ENCODE measurements at regions not wholly inside any gene's neighbourhood (a gene's known extent, or its start where the extent isn't known, plus 50 kb on each side); places are given as distances from the start of the nearest gene placed in this dataset.

GRCh38 chr14:82251494-82251893, 717.8 kb upstream of the SEL1L start:
- ChIA-PET CTCF (no interaction called here), POLR2A (no interaction called here)
- peaks cover 0 to 3% (median 0%) of the 10 kb centered on the region in 3 experiments for H3K9me3 ChIP-seq (ENCODE audit: control insufficient read depth in 2 of 3, low read length in 3 of 3)
- no peaks in the 10 kb centered on the region for H3K4me1 ChIP-seq (ENCODE audit: control insufficient read depth in 2 of 2, insufficient read depth in 2 of 2, low read length in 2 of 2)
- H3K36me3 ChIP-seq (ENCODE audit: control insufficient read depth in 2 of 3, insufficient read depth in 3 of 3, low read length in 3 of 3), result no peaks in the 10 kb centered on the region
- ATAC-seq, result no peak
- Mint-ChIP-seq H3K4me1 (no peaks in the 10 kb centered on the region), H3K4me3 (no peak overlapping the region), H3K9me3 (peaks cover 2 to 28% (median 7%) of the 10 kb centered on the region in 11 donors), H3K27me3 (no peaks in the 10 kb centered on the region), H3K27ac (no peak overlapping the region), H3K36me3 (no peaks in the 10 kb centered on the region)
- no peak overlapping the region for H3K27ac ChIP-seq (ENCODE audit: low read depth, low read length)
- H3K4me3 ChIP-seq (ENCODE audit: low read length), result no peak overlapping the region
- no peaks in the 10 kb centered on the region for H3K27me3 ChIP-seq (ENCODE audit: control insufficient read depth in 2 of 2, insufficient read depth in 2 of 2, low read length in 2 of 2)
- no peak for DNase-seq
- intact Hi-C loops (cut with micrococcal nuclease), result no loop called here

- H3K27me3 ChIP-seq (ENCODE audit: control insufficient read depth in 2 of 2, insufficient read depth in 2 of 2, low read length in 2 of 2), result no peaks in the 10 kb centered on the region
- ATAC-seq (no peak), DNase-seq (no peak)
- intact Hi-C loops (cut with micrococcal nuclease), result no loop called here
- Mint-ChIP-seq H3K9me3 (peaks cover 0 to 10% (median 5%) of the 10 kb centered on the region in 11 donors), H3K27me3 (no peaks in the 10 kb centered on the region), H3K36me3 (no peaks in the 10 kb centered on the region), H3K27ac (no peak overlapping the region), H3K4me3 (no peak overlapping the region), H3K4me1 (no peaks in the 10 kb centered on the region)
- H3K27ac ChIP-seq (ENCODE audit: low read depth, low read length), result no peak overlapping the region
- ChIA-PET POLR2A (no interaction called here), CTCF (no interaction called here)
- no peaks in the 10 kb centered on the region for H3K4me1 ChIP-seq (ENCODE audit: control insufficient read depth in 2 of 2, insufficient read depth in 2 of 2, low read length in 2 of 2)
- no peaks in the 10 kb centered on the region for H3K36me3 ChIP-seq (ENCODE audit: control insufficient read depth in 2 of 3, insufficient read depth in 3 of 3, low read length in 3 of 3)
- no peak overlapping the region for H3K4me3 ChIP-seq (ENCODE audit: low read length)
- no peaks in the 10 kb centered on the region for H3K9me3 ChIP-seq (ENCODE audit: control insufficient read depth in 2 of 3, low read length in 3 of 3)
Measured at GRCh38 chr14:82270286-82270685, 736.6 kb upstream of the SEL1L start.

- Histone ChIP-seq H3K27me3 (ENCODE audit: control insufficient read depth in 2 of 2, insufficient read depth in 2 of 2, low read length in 2 of 2) (no peaks in the 10 kb centered on the region), H3K9me3 (ENCODE audit: control insufficient read depth in 2 of 3, low read length in 3 of 3) (no peaks in the 10 kb centered on the region), H3K4me3 (ENCODE audit: low read length) (no peak overlapping the region), H3K36me3 (ENCODE audit: control insufficient read depth in 2 of 3, insufficient read depth in 3 of 3, low read length in 3 of 3) (no peaks in the 10 kb centered on the region), H3K4me1 (ENCODE audit: control insufficient read depth in 2 of 2, insufficient read depth in 2 of 2, low read length in 2 of 2) (no peaks in the 10 kb centered on the region), H3K27ac (ENCODE audit: low read depth, low read length) (no peak overlapping the region)
- Mint-ChIP-seq H3K9me3 (peaks cover 0 to 20% (median 4%) of the 10 kb centered on the region in 11 donors), H3K36me3 (peaks cover 0 to 3% (median 0%) of the 10 kb centered on the region in 5 donors), H3K27ac (no peak overlapping the region), H3K4me3 (no peak overlapping the region), H3K4me1 (no peaks in the 10 kb centered on the region), H3K27me3 (no peaks in the 10 kb centered on the region)
- intact Hi-C loops (cut with micrococcal nuclease), result no loop called here
- ChIA-PET POLR2A (no interaction called here), CTCF (no interaction called here)
- DNase-seq (no peak), ATAC-seq (no peak)
Measured at GRCh38 chr14:82298811-82299210, 765.2 kb upstream of the SEL1L start.

GRCh38 chr14:82309199-82309598, 775.5 kb upstream of the SEL1L start:
- no peaks in the 10 kb centered on the region for H3K4me1 ChIP-seq (ENCODE audit: control insufficient read depth in 2 of 2, insufficient read depth in 2 of 2, low read length in 2 of 2)
- CTCF ChIA-PET, result no interaction called here
- Mint-ChIP-seq H3K27me3 (no peaks in the 10 kb centered on the region), H3K4me1 (no peaks in the 10 kb centered on the region), H3K4me3 (no peak overlapping the region), H3K36me3 (peaks cover 0 to 6% (median 0%) of the 10 kb centered on the region in 5 donors), H3K9me3 (peaks cover 1 to 34% (median 10%) of the 10 kb centered on the region in 11 donors), H3K27ac (no peak overlapping the region)
- POLR2A ChIA-PET, result no interaction called here
- no peak overlapping the region for H3K4me3 ChIP-seq (ENCODE audit: low read length)
- DNase-seq (no peak), ATAC-seq (no peak)
- no peak overlapping the region for H3K27ac ChIP-seq (ENCODE audit: low read depth, low read length)
- H3K9me3 ChIP-seq (ENCODE audit: control insufficient read depth in 2 of 3, low read length in 3 of 3), result no peaks in the 10 kb centered on the region
- H3K36me3 ChIP-seq (ENCODE audit: control insufficient read depth in 2 of 3, insufficient read depth in 3 of 3, low read length in 3 of 3), result no peaks in the 10 kb centered on the region
- intact Hi-C loops (cut with micrococcal nuclease), result no loop called here
- H3K27me3 ChIP-seq (ENCODE audit: control insufficient read depth in 2 of 2, insufficient read depth in 2 of 2, low read length in 2 of 2), result no peaks in the 10 kb centered on the region

- no peak overlapping the region for H3K4me3 Mint-ChIP-seq
- peaks cover 0 to 2% (median 0%) of the 10 kb centered on the region in 5 donors for H3K36me3 Mint-ChIP-seq
- H3K4me1 ChIP-seq (ENCODE audit: control insufficient read depth in 2 of 2, insufficient read depth in 2 of 2, low read length in 2 of 2), result no peaks in the 10 kb centered on the region
- CTCF ChIA-PET, result no interaction called here
- no peak overlapping the region for H3K4me3 ChIP-seq (ENCODE audit: low read length)
- H3K27ac ChIP-seq (ENCODE audit: low read depth, low read length), result no peak overlapping the region
- H3K9me3 Mint-ChIP-seq, result peaks cover under 1 to 19% (median 11%) of the 10 kb centered on the region in 11 donors
- H3K4me1 Mint-ChIP-seq, result no peaks in the 10 kb centered on the region
- H3K36me3 ChIP-seq (ENCODE audit: control insufficient read depth in 2 of 3, insufficient read depth in 3 of 3, low read length in 3 of 3), result no peaks in the 10 kb centered on the region
- intact Hi-C loops (cut with micrococcal nuclease), result no loop called here
- no peak overlapping the region for H3K27ac Mint-ChIP-seq
- ATAC-seq (no peak), DNase-seq (no peak)
- no peaks in the 10 kb centered on the region for H3K27me3 ChIP-seq (ENCODE audit: control insufficient read depth in 2 of 2, insufficient read depth in 2 of 2, low read length in 2 of 2)
- no peaks in the 10 kb centered on the region for H3K9me3 ChIP-seq (ENCODE audit: control insufficient read depth in 2 of 3, low read length in 3 of 3)
- H3K27me3 Mint-ChIP-seq, result no peaks in the 10 kb centered on the region
- POLR2A ChIA-PET, result no interaction called here
Measured at GRCh38 chr14:82313889-82314288, 780.2 kb upstream of the SEL1L start.

GRCh38 chr14:82328442-82328841, 794.8 kb upstream of the SEL1L start:
- H3K27ac Mint-ChIP-seq, result no peak overlapping the region
- POLR2A ChIA-PET, result no interaction called here
- peaks cover 0 to 7% (median 0%) of the 10 kb centered on the region in 5 donors for H3K36me3 Mint-ChIP-seq
- no peak for DNase-seq
- CTCF ChIA-PET, result no interaction called here
- H3K4me1 ChIP-seq (ENCODE audit: control insufficient read depth in 2 of 2, insufficient read depth in 2 of 2, low read length in 2 of 2), result no peaks in the 10 kb centered on the region
- no peak overlapping the region for H3K4me3 ChIP-seq (ENCODE audit: low read length)
- intact Hi-C loops (cut with micrococcal nuclease), result no loop called here
- H3K9me3 ChIP-seq (ENCODE audit: control insufficient read depth in 2 of 3, low read length in 3 of 3), result peaks cover 0 to 16% (median 6%) of the 10 kb centered on the region in 3 experiments
- ATAC-seq, result no peak
- H3K27ac ChIP-seq (ENCODE audit: low read depth, low read length), result no peak overlapping the region
- no peaks in the 10 kb centered on the region for H3K36me3 ChIP-seq (ENCODE audit: control insufficient read depth in 2 of 3, insufficient read depth in 3 of 3, low read length in 3 of 3)
- no peak overlapping the region for H3K4me3 Mint-ChIP-seq
- no peaks in the 10 kb centered on the region for H3K4me1 Mint-ChIP-seq
- no peaks in the 10 kb centered on the region for H3K27me3 Mint-ChIP-seq
- H3K9me3 Mint-ChIP-seq, result peaks cover 4 to 33% (median 15%) of the 10 kb centered on the region in 11 donors
- H3K27me3 ChIP-seq (ENCODE audit: control insufficient read depth in 2 of 2, insufficient read depth in 2 of 2, low read length in 2 of 2), result no peaks in the 10 kb centered on the region

GRCh38 chr14:82341261-82341810, 807.7 kb upstream of the SEL1L start:
- Histone ChIP-seq H3K4me1 (ENCODE audit: control insufficient read depth in 2 of 2, insufficient read depth in 2 of 2, low read length in 2 of 2) (no peaks in the 10 kb centered on the region), H3K4me3 (ENCODE audit: low read length) (no peak overlapping the region), H3K27me3 (ENCODE audit: control insufficient read depth in 2 of 2, insufficient read depth in 2 of 2, low read length in 2 of 2) (no peaks in the 10 kb centered on the region), H3K9me3 (ENCODE audit: control insufficient read depth in 2 of 3, low read length in 3 of 3) (no peaks in the 10 kb centered on the region), H3K36me3 (ENCODE audit: control insufficient read depth in 2 of 3, insufficient read depth in 3 of 3, low read length in 3 of 3) (no peaks in the 10 kb centered on the region), H3K27ac (ENCODE audit: low read depth, low read length) (no peak overlapping the region)
- Mint-ChIP-seq H3K36me3 (no peaks in the 10 kb centered on the region), H3K9me3 (peaks cover 1 to 22% (median 10%) of the 10 kb centered on the region in 11 donors), H3K27me3 (no peaks in the 10 kb centered on the region), H3K4me1 (no peaks in the 10 kb centered on the region), H3K27ac (no peak overlapping the region), H3K4me3 (no peak overlapping the region)
- ChIA-PET POLR2A (no interaction called here), CTCF (no interaction called here)
- no peak for ATAC-seq
- no peak for DNase-seq
- intact Hi-C loops (cut with micrococcal nuclease), result no loop called here

All from naive thymus-derived CD4-positive, alpha-beta T cell (primary cell).